GM21526 (cell line): ENCODE measurements at regions not wholly inside any gene's neighbourhood (a gene's known extent, or its start where the extent isn't known, plus 50 kb on each side); places are given as distances from the start of the nearest gene placed in this dataset.
"Not testable (repeated sequence)": the region's sequence is repeated elsewhere in the genome, so short reads cannot be mapped to it uniquely, and the experiment has no call there.

Experiments
- ATAC-seq: cut with Tn5 transposase; IDR thresholded peaks from one replicate; pipeline ENCODE4 v1.9.1; 2021; ENCODE audit warnings: moderate library complexity; ENCODE audit not compliant: unreplicated experiment, low FRiP score

DNA sequence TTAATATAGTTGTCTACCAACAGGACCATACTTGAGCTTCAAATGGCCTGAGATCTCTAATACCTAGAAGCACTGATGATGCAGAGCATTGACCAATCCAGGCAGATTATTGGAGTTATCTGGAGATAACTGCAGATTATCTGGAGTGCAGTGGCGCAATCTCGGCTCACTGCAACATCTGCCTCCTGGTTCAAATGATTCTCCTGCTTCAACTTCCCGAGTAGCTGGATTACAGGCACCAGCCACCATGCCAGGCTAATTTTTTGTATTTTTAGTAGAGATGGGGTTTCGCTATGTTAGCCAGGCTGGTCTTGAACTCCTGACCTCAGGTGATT lies 1225.4 kb upstream of the ZEB2 start:
- ATAC-seq = not testable (repeated sequence)

DNA sequence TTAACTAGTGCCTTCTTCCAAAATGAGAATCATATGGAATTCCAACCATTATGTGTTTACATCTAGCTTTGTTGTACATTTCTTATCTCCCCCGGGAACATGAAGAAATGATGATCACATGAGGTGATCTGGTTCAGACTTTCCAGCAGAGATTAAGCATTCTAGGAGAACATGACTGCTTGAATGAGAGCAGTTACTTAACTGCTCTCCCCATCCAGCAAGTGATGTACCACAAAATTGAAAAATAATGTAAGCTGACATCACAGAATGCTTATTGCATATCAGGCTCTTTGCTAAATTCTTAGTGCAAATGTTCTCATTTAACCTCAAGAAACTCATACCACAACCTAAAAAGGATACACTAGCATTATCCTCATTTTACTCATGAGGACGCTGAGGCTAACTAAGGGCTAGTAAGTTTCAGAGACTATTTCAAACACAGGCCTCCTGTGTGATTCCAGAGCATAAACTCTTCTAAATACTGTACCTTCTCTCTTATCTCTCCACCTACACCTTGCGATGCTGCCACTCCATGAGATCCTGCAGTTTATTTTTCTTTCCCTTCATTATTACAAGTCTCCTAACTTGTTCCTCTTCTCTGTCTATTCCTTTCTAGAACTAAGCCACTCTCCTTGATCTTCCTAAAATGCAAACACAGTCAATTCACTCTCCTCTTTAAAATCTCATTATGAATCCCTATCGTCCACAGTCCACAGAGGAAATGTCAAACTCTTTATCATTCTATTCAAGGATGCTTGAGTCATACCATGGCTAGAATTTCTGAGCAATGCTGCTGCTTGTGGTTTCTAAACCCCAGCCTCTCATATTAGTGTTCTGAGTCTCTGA lies 1224.8 kb upstream of the ZEB2 start:
- peak; percentile 60 for ATAC-seq

DNA sequence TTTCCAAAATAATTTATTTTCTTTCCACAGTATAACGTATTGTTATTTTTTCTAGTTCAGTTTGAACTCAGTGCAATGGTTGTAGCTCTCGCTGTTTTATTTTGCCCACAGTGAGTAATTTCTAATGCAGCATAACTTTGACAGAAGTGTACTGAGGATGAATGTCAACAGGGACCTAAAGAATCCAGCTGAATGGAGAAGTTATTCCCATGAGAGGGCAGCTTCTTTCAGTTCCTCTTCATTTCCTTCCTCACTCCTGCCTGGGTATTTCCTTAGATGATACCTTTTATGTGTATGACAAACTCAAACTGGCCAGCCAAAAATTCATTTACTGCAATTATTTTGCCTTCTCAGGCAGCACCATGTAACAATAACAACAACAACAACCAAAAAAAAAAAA lies 1223.1 kb upstream of the ZEB2 start:
- ATAC-seq = no peak

DNA sequence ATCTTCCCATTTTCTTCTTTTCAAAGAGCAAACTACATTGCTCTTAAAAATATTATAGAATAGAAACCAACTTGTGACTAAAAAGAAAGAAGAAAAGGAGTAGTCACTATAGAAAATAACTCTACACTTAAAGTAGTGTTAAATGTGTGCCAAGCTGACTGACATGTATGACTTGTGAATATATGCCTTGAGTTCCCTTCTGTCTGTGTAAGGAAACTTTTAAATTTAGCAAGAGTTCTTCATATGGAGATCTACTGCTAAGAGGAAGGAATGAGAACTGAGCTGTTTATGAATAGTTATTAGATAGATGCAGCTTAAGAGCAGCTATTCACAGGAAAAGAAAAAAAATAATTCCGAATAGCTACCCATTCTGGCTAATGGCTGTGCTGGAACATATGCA lies 1221.7 kb upstream of the ZEB2 start:
- no peak for ATAC-seq

DNA sequence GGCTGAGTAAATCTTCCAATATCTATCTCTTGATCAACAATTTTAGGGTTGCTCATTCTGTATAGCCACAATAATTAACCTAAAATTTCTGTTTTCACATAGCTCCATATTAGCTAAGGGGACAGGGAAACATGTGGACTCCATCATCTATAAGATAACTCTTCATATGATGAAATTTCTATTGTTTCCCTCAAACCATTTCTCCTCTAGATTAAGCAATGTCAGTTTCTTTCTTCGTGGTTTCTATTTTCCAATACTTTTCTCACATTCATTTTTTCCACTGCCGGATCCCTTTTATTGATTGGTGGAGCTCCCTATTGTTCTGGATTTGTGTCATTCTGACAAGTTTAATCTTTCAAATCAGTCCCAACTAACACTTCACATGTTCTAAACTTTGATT lies 1221.3 kb upstream of the ZEB2 start:
- no peak for ATAC-seq

DNA sequence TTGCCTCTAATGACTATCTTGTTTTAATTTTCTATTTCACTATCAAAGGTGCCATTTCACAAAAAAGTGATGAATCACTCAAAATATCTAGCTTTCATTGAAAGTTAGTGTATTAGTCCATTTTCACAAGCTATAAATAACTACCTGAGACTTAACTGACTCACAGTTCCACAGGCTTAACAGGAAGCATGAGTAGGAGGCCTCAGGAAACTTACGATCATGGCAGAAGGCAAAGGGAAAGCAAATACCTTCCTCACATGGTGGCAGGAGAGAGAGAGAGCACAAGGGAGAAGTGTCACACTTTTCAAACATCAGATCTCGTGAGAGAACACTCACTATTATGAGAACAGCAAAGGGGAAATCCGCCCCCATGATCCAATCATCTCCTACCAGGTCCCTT lies 1220.4 kb upstream of the ZEB2 start:
- ATAC-seq = no peak

DNA sequence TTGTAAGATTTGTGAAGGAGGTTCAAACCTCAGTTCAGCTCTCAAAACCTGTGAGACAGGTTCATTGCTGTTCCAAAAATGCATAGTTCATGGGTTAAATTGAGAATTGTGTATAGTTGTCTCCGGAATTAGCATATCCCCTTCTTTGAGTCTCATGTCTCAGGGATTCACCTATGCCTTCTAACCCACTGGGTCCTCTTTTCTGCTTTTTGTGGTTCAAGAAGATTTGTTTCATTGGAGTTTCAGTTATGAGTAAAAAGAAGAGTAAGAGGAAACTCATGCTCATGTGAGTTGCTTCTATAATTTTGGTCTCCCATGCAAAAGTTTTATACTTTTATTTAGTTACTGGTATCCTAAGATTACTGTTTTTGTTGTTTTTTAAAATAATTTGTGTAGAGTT lies 1219.8 kb upstream of the ZEB2 start:
- ATAC-seq = peak; percentile 58

DNA sequence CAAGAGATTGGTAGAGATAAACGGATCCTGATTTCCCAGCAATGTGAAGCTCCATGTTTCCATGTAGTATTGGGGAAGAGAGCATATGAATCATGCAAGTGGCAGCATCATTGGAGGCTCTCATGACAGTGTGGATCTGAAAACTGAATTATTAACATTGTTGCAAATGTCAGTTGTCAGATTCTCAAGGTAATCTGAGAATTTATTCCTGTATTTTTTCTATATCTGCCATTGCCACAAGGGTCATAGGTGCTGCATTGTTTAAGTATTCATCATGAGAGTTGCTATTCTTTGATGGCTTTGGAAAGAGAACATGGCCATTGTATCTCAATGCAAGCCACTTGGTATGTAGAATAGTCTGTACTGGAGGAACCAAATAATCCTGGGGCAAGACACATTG lies 1217.0 kb upstream of the ZEB2 start:
- no peak for ATAC-seq

DNA sequence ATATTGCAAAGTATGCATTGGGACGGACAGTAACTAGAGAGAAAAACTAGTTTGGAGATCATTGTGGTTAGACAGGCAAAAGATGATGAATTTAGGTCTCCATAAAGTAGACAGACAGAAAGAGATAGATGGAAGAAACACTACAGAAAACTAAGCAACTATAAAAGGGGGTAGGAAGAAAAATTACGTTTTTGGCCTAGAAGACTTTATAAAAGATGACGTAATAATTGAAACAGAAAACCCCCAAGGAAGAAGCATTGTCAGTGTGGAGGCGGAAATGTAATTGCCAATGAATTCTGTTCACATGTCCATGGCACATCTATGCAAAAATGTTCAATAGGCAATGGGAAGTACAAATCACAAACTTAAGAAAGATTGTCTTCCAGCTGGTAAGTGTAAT lies 1211.5 kb upstream of the ZEB2 start:
- ATAC-seq = no peak

DNA sequence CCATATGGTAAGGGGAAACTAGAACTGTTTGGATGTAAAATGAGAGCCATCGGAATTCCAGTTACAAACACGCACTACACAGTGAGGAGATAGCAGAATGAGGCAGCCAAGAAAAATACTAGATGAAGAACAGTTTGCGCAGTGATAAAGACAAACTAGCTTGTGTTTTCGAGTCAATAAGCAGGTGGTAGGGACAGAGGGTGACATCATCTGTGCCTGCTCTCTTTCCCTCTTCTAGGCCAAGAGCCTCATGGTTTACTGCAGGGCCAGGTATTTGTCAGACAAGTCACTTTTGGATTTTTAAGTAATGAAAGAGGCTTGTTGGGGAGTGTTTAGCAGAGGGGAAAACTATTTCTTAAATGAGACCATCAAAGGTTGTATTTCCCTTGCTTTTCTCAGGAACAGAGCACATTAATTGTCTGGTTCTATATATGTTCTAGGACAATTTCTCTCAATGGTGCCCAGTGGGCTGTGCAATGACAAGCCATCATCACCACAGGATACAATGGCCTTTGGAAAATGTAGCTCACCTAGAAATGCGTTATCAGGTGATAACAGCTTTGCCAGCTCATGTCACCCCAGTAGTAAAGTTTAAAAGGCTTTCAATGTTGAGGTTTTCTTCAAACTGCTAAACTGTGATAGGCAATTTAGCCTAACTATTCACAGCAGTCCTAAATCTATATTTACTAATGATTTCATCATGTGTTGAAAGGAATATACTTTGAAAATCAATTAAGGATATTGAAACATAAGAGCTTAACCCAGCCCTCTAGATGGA lies 1210.3 kb upstream of the ZEB2 start:
- ATAC-seq = no peak

DNA sequence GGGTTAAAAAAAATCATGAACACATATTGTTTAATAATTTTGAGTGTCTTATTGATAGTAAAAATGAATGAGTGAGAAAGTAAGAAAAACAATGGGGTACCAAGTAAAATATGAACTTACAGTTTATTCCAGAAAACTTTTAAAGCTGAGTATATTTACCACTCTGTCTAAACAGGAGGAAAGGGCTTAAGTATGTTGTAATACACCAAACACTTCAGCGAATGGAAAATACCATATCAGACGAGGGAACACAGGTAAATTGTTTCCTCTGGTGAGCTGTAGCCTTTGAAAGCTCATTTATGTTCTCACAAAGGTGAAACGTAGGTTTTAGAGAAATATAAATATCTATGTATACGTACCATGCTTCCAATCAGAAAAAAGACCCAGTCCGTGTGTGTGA lies 1209.6 kb upstream of the ZEB2 start:
- no peak for ATAC-seq

DNA sequence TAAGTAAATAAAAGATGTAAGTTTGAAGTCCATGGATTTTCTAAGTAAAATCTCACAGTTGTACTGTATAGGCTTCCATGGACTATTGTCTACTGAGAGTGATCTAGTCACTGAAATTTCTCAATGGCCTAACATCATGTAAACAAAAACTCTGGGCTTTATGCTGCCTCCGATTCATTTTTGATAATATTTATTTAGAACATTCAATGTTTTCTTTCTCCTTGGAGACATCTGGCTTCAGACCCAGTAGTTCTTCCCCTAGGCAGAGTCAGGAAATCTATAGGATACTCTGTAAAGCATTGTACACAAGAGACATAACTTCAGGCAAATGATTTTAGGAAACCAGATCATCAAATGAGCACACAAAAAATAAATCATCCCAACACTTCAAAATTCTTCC lies 1208.6 kb upstream of the ZEB2 start:
- ATAC-seq = no peak

DNA sequence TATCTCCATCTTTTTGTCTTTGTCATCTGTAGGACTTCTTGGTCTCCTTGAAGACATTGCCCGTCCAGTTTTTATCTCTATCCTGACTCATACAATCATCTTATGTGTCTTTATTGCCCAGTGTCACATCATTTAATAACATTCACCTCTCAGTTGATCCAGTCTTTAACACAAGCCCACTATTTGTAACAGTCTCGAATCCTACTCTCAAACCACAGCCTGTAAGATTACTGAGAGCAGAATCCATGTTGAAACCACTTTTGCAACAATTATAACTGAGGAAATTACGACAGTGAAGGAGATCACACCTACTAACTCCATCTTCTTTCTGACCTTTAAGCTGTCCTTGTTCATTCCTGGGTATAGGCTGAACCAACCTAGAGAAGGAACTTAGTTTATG lies 1206.0 kb upstream of the ZEB2 start:
- no peak for ATAC-seq

DNA sequence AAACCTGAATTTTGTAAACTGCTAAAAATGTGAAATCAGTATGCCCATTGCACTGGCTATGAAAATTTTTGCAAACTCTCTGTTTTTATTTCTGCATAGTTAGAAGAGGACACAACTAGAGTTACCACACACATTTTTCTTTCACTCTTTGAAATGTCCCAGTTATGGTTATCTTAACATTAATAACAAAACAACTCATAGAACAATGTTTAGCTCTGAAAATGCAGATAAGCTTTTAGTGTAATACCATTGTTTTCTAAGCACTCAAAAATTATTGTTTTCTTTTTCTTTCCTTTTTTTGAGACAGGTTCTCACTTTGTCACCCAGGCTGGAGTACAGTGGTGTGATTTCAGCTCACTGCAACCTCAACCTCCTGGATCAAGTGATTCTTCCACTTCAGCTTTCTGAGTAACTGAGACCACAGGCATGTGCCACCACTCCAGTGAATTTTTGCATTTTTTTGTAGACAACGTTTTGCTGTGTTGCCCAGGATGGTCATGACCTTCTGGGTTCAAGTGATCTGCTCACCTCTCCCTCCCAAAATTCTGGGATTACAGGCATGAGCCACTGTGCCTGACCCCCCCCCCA lies 1204.5 kb upstream of the ZEB2 start:
- no peak for ATAC-seq

DNA sequence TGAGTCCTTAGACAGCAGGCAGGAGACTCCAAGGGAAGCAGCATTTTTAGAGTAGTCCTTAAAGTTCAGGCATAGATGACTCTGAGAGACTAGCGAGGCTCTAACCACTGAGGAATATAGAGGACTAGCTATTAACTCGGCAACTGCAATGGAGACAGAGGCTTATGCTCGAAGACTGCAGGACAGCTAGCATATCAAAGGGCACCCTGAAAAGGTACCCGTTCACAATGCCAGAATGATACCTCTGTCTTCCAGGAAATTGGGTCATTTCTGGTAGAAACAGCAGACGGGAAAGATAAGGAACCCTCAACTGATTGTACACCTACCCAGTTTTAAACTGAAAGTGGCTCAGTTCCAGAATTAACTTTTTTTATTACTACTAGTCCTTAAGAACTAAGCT lies 1204.0 kb upstream of the ZEB2 start:
- ATAC-seq = no peak

DNA sequence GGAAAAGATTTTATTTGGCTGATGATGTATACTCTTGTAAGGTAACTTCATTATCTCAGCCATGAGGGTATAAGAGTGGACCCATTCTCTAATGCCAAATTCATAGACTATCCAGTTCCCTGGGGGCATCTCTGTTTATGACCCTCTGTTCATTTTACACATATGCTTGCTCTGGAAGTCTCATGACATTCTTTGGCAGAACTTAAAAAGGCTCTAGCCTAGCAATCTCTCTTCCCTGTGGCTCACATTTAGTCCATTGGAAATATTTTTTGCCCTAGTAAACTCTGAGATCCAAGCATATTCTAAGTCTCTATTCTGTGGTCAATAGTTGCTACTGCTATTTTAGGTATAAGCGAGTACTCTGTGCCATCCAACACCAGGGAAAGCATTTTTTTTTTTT lies 1201.8 kb upstream of the ZEB2 start:
- no peak for ATAC-seq

DNA sequence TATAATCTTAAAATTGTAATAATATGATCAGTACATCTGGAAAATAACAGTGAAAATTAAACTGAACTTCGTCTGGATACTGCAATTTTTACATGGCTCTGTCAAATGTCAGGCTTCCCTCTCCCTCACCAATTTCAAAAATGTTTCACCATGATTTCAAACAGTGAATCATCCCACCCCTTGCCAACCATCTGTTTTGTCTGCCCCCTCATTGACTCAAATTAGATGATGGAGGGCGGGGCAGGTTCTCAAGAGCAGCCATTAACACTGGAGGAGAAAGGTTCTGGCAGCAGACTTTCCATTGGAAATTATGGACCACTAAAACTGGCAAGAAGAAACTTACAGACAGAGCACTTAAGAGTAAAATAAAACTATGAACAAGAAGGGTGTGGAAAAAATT lies 1195.7 kb upstream of the ZEB2 start:
- ATAC-seq = no peak

DNA sequence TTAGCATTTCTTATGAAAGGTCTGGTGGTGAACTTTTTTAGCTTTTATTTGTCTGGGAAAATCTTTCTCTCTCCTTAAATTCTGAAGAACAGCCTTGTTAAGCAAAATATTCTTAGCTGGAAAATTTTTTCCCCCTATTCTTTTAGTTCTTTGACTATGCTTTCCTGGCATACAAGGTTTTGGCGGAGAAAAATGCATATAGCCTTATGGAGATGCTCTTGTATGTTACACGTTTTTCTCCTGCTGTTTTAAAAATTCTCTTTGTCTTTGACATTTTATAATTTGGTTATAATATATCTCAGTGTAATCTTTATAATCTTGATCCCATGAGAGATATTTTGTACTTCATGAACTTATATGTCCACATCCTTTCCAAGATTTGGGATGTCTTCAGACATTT lies 1190.4 kb upstream of the ZEB2 start:
- no peak for ATAC-seq

DNA sequence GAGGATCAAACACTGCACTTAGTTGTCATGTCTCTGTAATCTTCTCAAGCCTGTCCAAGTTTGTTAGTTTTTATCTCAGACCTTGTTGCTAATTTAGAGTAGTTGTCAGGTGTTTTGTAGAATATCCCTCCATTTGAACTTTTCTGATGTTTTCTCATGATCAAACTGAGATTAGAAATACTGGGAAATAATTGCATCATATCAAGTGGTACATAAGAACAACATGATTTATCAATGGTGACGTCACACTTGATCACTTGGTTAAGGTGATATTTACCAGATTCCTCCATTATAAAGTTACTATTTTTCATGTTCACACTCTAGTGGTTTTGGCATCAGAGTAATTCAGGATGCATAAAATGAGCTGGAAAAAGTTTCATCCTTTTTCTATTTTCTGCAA lies 1182.4 kb upstream of the ZEB2 start:
- ATAC-seq = no peak

DNA sequence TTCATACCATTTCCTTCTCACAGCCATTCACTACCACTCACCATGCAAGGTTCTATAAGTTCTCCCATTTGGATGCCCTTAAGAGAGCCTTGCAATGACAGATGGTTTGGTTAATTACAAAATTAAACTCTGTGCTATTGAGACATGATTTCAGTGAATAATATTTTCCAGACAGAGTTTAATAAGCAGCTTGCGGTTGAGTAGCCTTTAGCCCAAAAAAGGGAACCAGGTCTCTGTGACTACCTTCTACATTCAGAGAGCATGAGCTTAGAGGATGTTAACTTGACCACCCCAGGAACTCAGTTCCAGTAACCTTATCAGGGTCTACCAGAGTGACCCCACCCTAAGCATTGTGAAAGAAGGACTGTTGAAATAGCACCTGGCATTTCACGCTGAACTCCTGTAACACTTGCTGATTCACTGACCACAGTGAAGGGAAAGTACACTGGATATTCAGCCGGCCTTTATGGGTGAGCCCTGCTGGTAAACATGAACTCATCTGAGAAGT lies 1173.1 kb upstream of the ZEB2 start:
- peak; percentile 62 for ATAC-seq

DNA sequence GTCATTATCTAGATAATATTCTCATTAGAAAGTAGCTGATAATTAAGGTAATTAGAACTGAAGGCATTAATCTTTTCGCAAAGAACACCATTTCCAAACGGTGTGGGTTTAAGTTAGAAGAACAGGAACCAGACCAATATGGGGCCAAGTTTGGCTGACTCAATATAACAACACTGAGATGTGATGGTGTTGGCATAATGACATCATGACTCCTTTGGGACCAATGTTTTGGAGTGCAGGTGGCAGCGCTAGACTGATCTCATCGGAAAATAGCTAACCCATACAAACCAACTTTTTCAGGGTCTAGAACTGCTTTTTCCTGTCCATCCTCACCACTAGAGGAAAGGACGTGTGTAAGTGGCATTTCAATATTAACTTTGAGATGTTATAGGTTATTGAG lies 1171.7 kb upstream of the ZEB2 start:
- no peak for ATAC-seq
